ENCODE measurements at regions not wholly inside any gene's neighbourhood (a gene's known extent, or its start where the extent isn't known, plus 50 kb on each side); places are given as distances from the start of the nearest gene placed in this dataset.
A peak's percentile ranks its signal among the peaks of the same experiment; 100 is the strongest.

GRCh38 chr2:150621526-150622213 lies 134.2 kb upstream of the RND3 start:
- no peak for DNase-seq

DNA sequence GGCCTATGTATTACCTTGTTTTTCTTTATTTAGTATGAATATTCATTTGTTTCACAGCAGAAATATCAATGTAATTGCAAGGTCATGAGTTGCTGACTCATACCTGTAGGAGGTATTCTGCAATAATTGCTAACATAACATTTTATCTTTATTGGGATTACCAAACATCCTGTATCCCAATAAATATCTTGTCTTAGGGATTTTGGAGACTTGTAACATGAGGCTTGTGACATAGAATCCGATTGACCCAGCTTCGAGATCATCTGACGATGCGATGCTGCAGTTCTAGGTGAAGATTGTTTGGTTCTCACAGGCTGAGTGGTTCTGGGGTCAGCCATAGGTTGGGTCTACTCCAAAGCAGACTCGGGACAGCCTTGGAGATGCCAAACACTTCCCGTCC lies 133.4 kb upstream of the RND3 start:
- intact Hi-C loops (cut with DNase I), result no loop called here
- no peak for DNase-seq

More at GRCh38 chr2:150621526-150622213, 134.2 kb upstream of the RND3 start:
- intact Hi-C loops (cut with DNase I), result no loop called here

- DNase-seq, result no peak
- intact Hi-C loops (cut with DNase I), result no loop called here
Measured at GRCh38 chr2:150620416-150620815, 132.9 kb upstream of the RND3 start.

- DNase-seq, result no peak
- intact Hi-C loops (cut with DNase I), result no loop called here
Measured at GRCh38 chr2:150619607-150620330, 132.3 kb upstream of the RND3 start.

GRCh38 chr2:150618245-150618895 lies 130.9 kb upstream of the RND3 start:
- no peak for DNase-seq
- intact Hi-C loops (cut with DNase I), result no loop called here

GRCh38 chr2:150617351-150617978 lies 130.0 kb upstream of the RND3 start:
- no peak for DNase-seq
- intact Hi-C loops (cut with DNase I), result no loop called here

- DNase-seq, result no peak
- intact Hi-C loops (cut with DNase I), result no loop called here
Measured at GRCh38 chr2:150612957-150613710, 125.7 kb upstream of the RND3 start.

GRCh38 chr2:150610670-150611279 lies 123.3 kb upstream of the RND3 start:
- intact Hi-C loops (cut with DNase I), result no loop called here
- DNase-seq, result peak in 21 of 42 donors; percentile 6 to 62 (median 26)

GRCh38 chr2:150609831-150610582 lies 122.5 kb upstream of the RND3 start:
- intact Hi-C loops (cut with DNase I), result no loop called here
- no peak for DNase-seq

DNA sequence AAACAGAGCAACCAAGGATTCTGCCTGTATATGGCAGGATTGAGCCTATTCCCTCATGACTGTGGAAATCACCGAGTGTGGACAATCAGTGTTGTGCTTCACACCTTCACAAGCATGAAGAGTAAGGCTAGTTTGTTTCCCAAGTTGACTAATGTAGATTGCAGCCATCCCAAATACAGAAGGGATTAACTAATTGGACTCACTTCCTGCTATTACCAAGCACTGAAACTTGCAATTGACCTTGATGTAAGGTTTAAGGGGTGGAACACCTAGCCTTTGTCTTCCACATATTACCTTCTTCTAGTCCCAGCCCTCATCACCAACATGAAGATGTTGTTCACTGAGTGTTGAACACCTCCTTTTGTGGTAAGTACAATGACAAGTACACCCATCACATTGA lies 120.9 kb upstream of the RND3 start:
- intact Hi-C loops (cut with DNase I), result no loop called here
- DNase-seq, result no peak

DNA sequence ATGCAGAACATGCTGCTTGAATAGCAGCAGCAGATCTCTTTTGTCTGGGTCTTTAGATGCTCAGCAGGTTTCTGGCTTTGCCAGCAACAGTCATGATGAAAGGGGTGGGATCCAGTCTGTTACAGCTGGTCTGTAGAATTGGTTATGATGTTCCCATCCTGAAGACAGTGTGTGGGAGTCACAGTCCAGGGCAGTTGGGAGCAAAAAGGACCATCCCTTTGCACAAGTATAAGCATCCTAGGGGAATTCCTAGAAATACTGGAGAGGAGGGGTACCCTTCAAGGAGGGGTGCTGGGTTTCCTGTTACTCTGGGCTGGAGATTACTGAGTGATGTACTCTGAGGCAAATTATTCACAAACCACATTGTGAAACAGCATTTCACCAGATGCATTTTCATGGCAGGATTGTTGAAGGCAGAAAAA lies 119.9 kb upstream of the RND3 start:
- DNase-seq, result no peak

GRCh38 chr2:150606380-150607060 lies 119.1 kb upstream of the RND3 start:
- intact Hi-C loops (cut with DNase I), result no loop called here
- DNase-seq, result no peak

More for the DNA sequence above, 119.9 kb upstream of the RND3 start:
- intact Hi-C loops (cut with DNase I), result no loop called here

DNA sequence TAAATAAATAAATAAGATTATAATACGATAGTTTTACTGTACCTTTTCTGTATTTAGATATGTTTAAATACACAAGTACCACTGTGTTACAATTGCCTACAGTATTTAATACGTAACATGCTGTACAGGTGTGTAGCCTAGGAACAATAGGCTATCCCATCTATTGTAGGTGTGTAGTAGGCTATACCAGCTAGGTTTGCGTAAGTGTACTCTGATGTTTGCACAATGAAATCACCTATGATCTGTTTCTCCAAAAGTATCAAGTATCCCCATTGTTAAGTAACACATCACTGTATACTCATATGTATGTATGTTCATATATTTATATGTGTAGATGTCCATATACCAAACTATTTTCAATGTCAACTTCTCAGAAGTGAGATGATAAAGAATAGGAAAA lies 118.2 kb upstream of the RND3 start:
- intact Hi-C loops (cut with DNase I), result no loop called here
- no peak for DNase-seq

DNA sequence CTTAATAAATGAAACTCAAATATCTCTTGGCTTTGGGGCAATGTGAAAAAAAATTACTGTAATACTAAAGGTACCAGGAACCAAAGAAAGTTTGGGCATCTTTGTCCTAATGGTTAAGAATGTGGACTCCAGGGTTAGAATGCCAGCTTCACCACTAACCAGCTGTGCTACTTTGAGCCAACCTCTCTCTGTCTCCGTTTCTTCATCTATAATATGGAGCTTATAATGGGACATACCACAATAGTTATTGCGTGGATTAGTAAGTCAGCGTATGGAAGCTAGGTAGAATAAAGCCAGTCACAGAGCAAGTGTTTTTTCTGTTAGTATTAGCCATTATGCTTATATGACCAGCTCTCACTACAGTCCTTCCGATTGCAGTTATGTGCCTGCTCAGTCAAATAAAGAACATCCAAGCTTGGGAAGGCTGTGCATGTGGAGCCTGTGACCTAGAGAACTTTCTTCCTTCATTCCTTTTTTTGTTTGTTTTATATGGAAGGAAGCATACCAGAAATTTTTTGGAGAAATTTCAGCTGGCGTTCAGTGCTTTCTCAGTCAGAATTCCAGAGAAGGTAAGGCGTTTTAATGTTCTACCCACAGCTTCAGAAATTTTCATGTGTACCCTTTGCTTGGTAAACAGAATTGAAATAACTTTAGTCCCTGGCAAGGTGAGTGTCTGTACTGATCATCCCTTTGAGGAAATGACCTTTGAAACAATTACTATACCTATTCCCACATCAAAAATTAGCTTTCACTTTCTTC lies 114.0 kb upstream of the RND3 start:
- intact Hi-C loops (cut with DNase I), result no loop called here
- no peak for DNase-seq

DNA sequence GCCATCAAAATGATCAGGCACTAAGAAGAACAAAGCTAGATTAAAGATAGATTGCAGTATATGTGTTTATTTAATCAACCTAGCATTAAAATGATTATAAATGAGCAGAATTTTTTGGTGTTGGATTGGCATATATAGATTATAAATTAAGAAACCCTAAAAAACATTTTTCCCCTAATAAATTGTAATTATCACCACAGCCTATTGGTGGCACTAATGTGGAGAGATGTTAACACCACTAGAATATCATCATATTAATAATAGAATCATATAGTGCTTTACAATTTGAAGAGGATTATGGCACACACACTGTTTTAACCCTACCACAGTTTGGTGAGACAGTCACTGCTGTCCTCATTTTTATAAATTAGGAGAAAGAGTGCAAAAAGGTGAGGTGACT lies 112.4 kb upstream of the RND3 start:
- intact Hi-C loops (cut with DNase I), result no loop called here
- DNase-seq, result no peak

DNA sequence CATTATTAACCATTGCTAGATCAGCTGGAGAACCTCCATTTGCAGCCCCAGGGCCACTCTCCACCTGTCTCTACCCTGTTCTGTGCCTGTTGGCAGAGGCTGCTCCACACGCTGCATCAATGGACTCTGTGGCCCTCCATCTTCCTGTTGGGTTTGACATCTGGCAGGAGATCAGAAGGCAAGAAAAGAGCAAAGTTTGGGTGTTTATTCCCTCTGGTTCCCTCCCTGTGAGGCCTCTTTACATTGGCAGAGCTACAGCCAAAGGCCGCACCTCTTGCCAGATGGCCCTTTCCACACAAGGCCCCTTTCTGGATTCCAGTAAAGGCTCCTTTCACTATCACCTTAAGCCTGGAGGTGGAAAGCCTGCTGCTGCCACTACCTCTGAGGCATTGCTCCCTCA lies 110.9 kb upstream of the RND3 start:
- intact Hi-C loops (cut with DNase I), result no loop called here
- DNase-seq, result no peak

Measured in head of caudate nucleus (tissue), 42 donors.